ENCODE measurements at regions not wholly inside any gene's neighbourhood (a gene's known extent, or its start where the extent isn't known, plus 50 kb on each side); places are given as distances from the start of the nearest gene placed in this dataset.
A peak's percentile ranks its signal among the peaks of the same experiment; 100 is the strongest.
"Not testable (repeated sequence)": the region's sequence is repeated elsewhere in the genome, so short reads cannot be mapped to it uniquely, and the experiment has no call there.

DNA sequence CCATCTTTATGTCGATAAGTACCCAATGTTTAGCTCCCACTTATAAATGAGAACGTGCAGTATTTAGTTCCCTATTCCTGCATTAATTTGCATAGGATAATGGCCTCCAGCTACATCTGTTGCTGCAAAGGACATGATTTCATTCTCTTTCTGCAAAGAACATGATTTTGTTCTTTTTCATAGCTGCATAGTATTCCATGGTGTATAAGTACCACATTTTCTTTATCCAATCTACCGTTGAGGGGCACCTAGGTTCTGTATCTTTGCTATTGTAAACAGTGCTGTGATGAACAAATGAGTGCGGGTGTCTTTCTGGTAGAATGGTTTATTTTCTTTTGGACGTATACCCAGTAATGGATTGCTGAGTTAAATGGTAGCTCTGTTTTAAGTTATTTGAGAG, 63.0 kb downstream of the HLX start:
- DNase-seq (ENCODE audit: low read depth): no peak

DNA sequence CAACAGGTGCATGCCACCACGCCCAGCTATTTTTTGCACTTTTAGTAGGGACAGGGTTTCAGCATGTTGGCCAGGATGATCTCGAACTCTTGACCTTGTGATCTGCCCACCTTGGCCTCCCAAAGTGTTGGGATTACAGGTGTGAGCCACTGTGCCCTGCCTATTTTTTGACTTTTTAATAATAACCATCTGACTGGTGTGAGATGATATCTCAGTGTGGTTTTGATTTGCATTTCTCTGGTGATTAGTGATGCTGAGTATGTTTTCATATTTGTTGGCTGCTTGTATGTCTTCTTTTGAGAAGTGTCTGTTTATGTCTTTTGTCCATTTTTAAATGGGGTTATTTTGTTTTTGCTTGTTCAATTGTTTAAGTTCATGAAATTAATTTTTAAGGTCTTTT, 63.7 kb downstream of the HLX start:
- DNase-seq (ENCODE audit: low read depth): not testable (repeated sequence)

DNA sequence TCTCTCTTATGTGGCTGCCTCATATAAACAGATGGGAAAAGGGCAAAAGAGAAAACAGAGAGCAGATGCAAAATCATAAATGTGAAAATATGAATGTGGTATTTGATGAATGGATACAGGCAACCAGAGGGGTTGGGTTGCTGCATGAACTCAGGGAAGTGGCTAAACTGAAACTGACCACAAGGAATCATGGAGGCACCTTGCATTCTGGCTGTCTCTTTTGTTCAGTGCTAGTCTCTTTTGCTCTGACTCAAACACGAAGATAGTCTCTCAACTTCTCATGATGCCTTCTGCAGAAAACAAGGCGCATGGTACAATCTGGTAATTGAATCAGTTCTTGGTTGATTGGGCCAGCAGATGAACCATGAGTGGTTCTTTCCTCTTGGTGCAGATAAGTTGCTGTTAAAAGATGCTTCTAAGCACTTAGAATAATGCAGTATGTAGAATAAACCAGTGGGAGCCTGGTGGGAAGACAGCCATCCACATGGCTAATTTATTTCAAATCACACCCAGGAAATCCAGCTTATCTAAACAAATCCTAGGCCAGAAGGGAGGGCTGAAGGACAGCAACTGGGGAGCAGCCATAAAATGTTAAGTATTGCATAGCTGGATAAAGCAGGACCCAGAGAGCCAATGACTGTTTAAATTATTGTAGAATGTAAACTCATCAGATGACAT, 64.2 kb downstream of the HLX start:
- no peak for DNase-seq (ENCODE audit: low read depth)

DNA sequence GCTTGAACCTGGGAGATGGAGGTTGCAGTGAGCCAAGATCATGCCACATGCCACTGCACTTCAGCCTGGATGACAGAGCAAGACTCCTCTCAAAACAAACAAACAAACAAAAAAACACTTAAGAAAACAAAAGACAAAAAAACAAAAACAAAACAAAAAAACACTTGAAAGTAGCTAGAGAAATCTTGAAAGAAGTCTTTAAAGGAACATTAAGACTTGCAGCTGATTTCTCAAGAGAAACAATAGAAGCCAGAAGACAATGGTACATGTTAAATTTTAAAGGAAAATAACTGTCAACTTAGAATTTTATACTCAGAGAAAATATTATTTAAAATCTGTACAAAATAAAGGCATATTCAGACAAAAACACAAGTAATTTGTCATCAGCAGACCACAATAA, 71.3 kb downstream of the HLX start:
- no peak for DNase-seq (ENCODE audit: low read depth)

DNA sequence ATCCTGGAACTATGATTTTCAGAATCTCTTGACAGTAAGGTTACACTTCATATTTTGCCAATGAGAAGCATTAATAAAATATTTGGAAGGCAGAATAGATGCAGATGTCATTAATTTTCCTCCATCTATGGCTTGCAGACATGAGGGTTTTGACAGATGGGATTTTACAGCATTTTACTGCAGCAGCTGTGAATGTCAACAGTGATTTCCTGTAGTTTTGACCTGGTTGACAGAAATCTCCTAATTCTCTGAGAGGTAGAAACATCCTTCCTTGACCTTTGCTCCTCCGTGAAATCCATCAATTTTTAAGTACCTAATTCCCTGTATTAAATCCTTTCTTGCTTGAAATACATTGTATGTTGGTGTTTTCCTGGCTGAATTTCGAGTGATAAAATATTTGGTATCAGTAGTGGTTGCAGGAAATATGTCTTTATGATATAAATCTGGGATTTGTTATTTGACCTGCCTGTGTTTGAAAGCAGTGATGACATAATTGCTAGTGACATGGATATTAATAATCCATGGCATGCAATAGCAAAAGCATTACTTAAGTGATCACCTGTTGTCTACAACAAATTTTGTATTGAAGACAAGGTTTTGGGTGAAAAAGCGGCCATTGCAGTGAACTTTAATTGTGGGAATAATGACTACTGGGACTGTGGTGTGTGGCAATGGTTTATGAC, 73.9 kb downstream of the HLX start:
- DNase-seq (ENCODE audit: low read depth): no peak

DNA sequence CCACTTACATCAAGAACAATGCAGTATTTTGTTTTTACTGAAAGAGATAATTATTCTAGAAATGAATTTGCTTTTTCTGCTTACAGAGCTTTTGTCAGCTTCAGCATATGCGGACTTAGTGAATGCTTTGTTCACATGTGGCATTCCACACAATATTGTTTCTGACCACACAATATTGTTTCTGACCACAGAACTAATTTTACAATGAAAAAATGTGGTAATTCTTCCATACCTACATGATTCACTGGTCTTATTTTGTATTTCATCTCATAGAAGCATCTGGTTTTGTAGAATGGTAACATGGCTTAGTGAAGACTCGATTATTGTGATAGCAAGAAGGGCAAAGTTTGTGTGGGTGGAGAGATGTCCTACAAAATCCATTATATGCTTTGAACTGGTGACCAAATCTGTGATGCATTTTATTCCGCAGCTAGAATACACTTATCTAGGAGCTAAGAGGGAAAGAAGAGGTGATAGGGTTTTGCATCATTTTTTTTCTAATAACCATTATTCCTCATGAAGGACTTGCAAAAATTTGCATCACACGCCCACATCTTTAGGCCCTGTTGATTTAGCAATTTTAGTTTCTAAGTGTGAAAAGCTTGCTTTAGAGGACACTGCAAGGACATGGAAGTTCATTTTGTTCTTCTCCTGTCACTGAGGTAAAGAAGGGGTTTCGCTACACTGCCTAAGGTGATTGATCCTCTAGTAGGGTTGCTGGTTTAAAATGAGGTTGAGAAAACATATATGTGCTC, 75.3 kb downstream of the HLX start:
- no peak for DNase-seq (ENCODE audit: low read depth)

DNA sequence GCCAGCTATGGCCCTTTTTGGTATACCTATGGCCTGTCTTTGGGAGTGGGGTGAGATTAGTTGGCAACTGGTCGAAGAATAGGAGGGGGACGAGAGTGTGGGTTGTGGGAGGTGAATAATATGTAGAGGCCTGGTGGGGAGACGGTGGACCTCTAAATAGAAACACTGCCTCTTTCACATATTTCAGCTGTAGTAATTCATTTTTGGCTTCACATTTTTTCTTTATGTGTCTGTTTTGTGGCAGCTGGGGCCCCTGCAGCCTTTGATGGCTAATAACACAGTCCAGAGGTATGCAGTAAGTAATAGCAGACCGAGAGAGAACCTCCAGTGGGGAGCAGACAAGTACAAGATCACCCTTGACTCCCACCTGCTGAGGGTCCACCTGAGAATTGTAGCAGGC, 75.9 kb downstream of the HLX start:
- DNase-seq (ENCODE audit: low read depth): no peak

DNA sequence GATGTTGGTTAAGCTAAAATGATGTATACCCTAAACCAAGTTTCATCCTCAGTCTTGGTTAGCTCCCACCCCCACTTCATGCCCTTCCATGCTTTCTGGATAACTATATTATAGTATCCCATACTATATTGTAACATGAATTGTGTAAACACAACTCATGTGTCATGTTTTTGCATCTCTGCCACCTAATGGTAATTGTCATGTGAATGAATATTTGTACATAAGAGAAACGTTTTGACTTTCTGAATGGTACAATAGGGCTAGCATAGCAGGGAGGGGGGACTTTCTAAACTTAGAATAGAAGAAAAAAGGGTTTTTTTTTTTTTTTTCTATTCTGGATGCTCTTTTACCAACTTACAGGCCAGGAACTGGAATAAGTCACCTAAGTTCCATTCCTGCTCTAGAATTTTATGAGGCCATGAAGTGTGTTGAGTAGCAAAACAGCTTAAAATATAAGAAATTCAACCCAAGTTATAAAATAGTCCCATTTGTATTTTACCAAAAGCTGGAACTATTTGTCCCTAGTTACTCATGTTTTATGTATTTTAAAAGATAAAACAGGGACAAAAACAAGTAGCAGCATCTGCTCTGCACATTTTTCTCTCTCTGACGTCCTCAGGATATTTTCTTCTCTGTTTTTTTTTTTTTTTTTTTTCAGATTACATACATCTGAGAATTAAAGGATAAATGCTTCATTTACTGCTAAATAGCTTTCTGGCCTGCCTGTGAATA, 77.4 kb downstream of the HLX start:
- DNase-seq (ENCODE audit: low read depth): peak; percentile 64

DNA sequence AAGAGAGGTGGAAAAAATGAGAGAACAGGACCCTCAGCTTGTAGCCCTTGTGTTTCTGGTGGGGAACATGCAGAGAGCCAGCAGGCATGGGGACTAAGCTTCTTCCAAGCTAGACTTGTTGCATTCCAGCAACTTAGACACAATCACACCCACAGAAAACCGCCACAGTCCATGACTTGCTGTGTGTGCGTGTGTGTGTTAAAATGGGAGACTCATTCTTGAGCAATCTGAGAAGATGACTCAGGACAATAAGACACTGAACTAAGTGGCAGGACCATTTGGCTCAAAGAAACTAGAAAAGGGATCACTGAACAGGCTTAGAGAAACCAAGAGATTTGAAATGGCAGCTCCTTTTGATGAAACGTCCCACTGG, 78.0 kb downstream of the HLX start:
- DNase-seq (ENCODE audit: low read depth): peak; percentile 96

DNA sequence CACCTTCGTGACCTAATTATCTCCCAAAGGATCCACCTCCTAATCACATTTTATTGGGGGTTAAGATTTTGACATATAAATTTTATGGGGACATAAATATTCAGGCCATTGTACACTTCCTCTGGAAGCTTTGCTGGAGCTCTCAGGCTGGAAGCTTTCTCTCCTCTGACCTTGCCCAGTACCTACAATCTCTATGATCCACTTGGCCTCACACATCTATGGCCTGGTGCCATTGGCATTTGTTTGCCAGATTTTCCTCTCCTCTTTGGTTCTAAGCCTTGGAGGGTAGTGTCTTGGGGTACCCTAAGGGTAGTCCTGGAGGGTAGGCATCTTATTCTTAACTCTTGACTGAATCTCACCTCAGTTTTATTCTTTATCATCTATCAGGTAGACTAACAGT, 79.0 kb downstream of the HLX start:
- no peak for DNase-seq (ENCODE audit: low read depth)

DNA sequence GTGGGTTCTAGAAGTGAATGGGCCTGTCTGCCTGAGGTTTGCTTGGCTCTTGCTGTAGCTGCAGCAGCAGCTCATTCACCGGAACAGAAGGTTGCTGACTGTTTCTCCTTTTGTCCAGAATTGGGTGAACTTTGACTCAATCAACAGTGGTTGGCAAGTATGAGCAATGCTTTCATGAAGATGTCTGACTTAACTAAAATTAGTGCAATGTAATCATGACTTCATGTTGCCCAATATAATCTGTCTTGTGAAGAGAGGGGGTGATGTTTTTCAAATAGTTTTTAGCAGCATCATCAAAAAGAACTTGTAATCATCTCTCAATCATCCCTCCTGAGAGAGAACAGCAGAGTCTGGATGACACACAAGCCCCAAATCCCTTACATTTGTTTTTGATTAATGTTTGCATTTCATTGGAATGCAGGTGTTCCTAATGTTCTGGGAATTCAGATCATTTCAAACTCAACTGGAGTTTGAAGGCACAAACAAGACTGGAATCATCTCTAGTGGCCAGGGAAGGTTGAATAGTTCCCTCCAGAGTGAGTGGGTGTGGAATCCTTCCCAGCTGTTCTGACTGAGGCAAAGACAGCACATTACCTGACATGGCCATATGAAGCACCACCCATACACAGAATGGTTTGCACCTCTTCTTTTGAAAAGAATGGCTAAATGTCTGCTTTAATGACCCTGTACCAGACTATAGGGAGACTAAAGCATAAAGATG, 82.9 kb downstream of the HLX start:
- DNase-seq (ENCODE audit: low read depth): peak; percentile 97

DNA sequence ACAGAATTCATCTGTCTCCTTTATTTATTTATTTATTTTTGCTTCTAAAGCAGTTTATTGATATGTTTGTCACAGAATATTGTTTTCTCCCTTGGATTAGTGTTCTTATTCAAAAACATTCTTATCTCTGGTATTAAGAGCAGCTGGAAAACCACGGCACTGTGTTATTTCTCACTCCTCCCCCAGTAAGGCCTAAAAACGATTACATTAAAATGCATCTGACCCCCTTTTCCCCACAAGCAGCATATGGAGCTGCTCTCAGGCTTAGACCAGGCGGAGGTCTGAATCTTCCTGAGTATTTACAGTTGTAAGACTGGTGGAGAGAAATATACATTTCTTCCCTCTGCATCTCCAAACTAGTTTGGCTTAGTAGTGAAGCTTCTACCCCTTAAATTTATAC, 86.8 kb downstream of the HLX start:
- no peak for DNase-seq (ENCODE audit: low read depth)

DNA sequence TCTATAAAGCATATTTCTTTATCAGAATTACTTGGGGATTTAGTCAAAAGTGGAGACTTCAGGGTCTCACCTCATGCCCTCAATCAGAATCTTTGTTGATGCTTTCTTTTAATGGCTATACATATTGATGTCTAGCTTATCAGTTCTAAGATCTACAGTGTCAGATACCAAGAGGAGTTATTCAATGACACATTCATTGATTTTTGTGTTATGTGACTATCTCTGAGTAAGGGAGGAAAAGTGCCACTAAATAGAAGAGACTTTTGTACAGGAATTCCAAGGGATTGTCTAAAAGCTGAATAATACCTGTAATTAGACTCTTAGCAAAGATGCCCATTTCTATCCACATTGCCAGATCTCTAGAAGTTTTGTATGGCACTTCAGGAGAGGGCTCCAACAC, 87.2 kb downstream of the HLX start:
- DNase-seq (ENCODE audit: low read depth): no peak

DNA sequence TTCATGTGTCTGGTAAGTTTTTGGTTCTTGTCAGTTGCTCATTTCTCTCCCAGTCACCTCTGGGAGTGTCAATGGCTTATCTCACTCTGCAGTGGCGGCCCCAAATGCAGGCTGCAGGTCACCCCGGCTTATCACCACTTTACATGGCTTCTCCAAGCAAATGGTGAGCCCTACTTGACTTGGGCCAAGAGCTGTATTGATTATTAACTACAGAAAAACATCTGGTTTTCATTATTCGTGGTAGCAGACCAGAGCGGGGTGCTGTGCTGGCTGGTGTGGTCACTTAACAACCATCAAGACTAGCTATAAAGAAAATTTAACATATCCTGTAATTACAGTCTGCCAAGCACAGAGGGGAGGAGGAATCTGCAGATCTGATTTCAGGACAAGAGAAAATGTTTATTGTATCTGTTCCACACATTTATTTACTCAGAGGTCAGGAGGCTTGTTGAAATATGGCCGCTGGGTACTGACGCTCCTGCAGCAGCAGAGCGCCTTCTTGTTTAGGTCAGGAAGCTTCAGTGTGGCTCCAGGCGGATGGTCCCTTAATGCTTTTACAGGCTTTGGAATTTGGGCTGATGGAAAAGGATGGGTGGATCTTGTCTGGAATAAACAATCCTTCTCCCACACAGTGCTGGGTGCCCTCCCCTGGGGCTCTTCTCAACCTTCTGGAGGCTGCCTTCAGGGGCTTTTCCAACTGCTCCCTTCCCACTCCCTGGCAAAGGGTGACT, 87.8 kb downstream of the HLX start:
- DNase-seq (ENCODE audit: low read depth): peak; percentile 85

DNA sequence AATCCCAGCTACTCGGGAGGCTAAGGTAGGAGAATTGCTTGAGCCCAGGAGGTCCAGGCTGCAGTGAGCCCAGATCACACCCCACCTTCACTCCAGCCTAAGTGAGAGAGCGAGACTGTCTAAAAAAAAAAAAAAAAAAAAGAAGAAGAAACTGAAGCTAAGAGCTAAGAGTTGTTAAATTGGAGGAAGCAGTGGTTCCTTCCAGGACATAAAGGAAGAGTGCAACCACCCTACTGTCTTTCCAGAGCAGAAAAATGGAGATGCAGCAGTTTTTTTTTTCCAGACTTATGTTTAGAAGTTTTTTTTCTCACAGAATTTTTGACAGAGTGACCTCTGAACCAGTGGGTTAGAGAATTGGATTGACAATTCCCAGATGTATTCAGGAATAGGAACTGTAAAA, 88.7 kb downstream of the HLX start:
- DNase-seq (ENCODE audit: low read depth): no peak

DNA sequence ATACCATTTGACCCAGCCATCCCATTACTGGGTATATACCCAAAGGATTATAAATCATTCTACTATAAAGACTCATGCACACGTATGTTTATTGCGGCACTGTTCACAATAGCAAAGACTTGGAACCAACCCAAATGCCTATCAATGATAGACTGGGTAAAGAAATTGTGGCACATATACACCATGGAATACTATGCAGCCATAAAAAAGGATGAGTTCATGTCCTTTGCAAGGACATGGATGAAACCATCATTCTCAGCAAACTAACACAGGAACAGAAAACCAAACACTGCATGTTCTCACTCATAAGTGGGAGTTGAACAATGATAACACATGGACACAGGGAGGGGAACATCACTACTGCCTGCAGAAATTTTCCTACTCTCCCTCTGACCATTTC, 90.0 kb downstream of the HLX start:
- not testable (repeated sequence) for DNase-seq (ENCODE audit: low read depth)

DNA sequence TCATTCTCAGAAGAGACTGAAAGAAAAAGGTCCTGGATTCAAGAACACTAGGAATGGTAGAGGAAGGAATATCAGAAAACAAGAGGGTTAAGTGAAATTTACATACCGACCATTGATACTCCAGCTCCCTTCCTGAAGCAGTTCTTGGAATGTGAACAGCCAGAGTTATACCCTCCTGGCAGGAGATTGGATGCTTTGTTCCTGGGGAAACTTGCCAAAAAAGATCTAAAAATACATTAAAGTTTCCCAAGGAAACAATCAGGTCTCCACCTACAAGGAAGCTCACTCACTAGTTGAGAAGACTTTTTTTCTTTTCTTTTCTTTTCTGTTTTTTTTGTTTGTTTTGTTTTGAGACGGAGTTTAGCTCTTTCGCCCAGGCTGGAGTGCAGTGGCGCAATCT, 91.1 kb downstream of the HLX start:
- DNase-seq (ENCODE audit: low read depth): peak; percentile 7

DNA sequence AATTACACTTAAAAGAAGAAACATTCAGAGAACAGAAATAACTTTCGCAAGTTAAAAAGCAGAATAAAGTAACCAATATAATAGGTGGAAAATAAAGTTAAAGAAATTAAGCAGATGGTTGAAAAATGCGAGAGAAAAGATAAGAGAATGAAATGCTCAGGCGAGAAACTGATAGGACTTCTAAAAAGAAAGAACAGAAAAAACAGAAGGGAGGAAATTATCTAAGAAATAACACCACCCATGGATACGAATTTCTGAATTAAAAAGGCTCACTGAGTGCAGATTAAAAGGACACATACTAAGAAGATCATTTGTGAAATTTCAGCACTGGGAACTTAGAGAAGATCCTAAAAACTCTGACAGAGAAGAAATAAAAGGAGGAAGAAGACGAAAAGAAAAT, 92.0 kb downstream of the HLX start:
- DNase-seq (ENCODE audit: low read depth): no peak

DNA sequence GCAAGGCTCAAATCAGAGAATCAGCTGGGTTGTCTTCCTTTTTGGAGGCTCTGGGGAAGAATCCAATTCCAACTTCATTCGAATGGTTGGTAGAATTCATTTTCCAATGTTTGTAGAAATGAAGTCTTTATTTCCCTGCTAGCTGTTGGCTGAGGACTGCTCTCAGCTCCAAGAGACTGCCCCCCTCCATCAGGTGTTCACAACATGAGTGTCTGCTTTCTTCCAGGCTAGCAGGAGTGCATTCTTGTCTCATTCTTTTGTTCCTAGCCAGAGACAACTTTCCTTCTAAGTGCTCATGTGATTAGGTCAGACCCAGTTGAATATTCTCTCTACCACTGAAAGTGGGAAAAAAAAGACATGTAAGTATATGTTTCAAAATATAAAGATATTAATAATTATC, 95.2 kb downstream of the HLX start:
- no peak for DNase-seq (ENCODE audit: low read depth)

DNA sequence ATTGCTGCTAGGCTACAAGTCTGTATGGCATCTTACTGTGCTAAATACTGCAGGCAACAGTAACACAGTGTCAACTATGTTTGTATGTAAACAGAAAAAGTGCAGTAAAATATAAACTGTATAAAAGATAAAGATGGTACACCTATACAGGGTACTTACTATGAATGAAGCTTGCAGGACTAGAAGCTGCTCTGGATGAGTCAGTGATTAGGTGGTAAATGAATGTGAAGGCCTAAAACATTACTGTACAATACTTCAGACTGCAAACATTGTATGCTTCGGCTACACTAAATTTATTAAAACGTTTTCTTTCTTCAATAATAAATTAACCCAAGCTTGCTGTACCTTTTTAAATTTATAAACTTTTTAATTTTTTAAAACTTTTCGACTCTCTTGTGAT, 97.1 kb downstream of the HLX start:
- no peak for DNase-seq (ENCODE audit: low read depth)

DNA sequence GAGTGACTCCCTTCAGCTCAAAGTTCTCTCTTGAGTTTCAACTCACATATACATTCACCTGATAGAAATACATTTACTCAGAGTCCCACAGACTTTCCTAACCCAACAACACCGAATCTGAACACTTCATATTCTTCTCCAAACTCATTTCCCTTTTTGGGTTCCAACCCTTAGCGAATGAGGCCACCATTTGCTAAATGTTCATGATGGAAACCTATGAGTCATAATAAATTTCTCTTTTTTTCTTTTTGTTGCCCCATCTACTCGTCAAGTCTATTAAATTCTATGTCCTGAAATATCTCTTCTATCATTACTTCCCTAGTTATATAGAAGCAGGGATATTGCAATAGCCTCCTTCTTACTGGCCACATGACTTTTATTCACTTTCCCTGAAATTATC, 100.1 kb downstream of the HLX start:
- DNase-seq (ENCODE audit: low read depth): no peak
